GM10266 (cell line): ENCODE measurements at regions not wholly inside any gene's neighbourhood (a gene's known extent, or its start where the extent isn't known, plus 50 kb on each side); places are given as distances from the start of the nearest gene placed in this dataset.
A peak's percentile ranks its signal among the peaks of the same experiment; 100 is the strongest.

ENCODE experiments used
- DNase-seq: peaks from one replicate; pipeline ENCODE4 v3.0.0; 2012; ENCODE audit errors: extremely low spot score
- TF ChIP-seq, protein P1 (sequence below): IDR thresholded peaks from 2 replicates; pipeline ENCODE4 v1.5.1; 2012; ENCODE audit warnings: mild to moderate bottlenecking, low read depth; ENCODE audit not compliant: control insufficient read depth, insufficient read depth; ENCODE audit errors: missing control alignments

DNA sequence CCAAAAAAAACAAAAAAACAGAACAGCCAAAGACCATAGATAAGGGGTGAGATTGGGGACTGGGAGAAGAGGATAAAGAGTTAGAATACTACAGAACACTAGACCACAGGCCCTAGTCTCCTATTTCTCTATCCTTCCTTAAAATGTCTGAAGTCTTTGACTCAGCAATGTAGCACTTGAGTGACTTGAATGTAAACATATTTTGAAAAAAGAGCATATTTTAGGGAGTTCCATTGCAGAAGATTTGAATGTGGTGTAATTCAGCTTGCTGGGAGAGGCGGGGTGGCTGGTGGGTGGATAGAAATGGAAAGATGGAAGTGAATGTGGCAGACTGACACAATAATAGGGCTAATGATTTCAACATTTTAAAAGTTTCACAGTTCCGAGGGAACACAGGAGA is 144.9 kb downstream of the CHIC2 start:
- TF ChIP-seq, protein P1, sequence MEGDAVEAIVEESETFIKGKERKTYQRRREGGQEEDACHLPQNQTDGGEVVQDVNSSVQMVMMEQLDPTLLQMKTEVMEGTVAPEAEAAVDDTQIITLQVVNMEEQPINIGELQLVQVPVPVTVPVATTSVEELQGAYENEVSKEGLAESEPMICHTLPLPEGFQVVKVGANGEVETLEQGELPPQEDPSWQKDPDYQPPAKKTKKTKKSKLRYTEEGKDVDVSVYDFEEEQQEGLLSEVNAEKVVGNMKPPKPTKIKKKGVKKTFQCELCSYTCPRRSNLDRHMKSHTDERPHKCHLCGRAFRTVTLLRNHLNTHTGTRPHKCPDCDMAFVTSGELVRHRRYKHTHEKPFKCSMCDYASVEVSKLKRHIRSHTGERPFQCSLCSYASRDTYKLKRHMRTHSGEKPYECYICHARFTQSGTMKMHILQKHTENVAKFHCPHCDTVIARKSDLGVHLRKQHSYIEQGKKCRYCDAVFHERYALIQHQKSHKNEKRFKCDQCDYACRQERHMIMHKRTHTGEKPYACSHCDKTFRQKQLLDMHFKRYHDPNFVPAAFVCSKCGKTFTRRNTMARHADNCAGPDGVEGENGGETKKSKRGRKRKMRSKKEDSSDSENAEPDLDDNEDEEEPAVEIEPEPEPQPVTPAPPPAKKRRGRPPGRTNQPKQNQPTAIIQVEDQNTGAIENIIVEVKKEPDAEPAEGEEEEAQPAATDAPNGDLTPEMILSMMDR: no peak
- DNase-seq: no peak

DNA sequence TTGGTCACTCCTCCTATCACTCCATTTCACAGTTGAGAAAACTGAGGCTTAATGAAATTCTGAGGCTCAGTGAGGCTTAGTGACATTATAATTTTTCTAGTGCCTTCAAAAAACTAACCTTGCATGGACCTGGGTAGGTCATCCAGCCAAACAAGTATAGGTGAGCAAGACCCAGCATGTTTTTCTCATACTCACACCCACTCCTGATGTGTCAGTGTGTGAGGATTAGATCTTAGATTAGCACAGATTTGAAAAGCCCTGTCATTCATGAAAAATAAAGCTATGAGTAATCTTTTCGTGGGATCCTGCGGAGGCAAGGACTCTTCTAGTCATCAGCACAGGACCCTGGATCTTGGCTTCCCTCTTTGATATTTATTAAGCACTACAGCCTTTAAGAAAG is 146.7 kb downstream of the CHIC2 start:
- DNase-seq: no peak
- TF ChIP-seq, protein P1: no peak

DNA sequence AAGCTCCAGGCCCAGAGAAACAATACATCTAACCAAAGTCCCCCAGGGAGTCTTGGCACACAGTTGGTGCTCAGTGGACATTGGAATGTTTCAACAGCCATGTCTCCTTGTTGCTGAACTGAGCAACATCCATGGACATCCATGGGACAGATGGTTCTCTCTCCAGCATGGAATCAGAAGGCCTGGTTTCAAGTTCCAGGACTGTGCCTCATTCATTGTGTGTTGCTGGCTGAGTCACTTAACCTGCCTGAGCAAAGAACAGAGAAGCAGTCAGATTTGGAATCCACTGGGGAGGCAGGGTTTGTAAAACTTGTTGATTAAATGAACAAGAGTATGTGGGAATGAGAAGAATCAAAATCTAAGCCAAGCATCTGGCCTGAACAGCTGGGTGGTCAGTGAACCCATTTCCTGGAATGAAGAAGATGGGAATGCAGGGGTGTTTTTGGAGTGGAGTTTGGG is 147.9 kb downstream of the CHIC2 start:
- DNase-seq: no peak
- TF ChIP-seq, protein P1: no peak

DNA sequence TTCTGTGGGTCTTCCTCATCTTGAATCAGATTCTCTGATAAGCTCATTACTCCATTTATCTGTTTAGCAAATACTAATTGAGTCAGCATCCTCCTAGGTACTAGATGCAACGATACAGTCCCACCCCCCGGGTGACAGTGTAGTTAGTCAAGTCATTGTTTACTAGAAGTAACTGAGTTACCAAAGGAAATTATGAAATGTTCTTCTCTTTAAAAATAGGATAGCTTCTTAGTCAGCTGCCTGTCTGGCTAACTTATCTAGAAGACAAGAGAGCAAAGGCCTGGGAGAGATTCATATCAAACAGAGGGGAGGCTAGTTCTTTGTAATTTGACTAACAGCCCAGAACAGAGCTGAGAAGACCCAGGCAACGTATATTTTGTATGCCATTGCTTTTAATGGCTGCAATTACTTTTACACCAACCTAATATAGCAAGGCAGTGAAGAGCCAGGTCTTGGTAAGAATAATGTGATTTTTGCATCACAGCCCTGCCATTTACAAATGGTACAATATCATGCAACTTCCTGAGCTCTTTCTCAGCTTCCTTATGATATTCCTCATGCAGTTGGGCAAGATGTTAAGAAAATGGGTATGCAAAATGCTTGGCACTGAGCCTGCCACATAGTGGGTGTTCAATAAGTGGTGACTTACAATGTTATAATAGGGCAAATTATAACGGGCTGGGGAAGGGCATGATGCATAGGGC is 149.9 kb downstream of the CHIC2 start:
- TF ChIP-seq, protein P1: no peak
- no peak for DNase-seq

DNA sequence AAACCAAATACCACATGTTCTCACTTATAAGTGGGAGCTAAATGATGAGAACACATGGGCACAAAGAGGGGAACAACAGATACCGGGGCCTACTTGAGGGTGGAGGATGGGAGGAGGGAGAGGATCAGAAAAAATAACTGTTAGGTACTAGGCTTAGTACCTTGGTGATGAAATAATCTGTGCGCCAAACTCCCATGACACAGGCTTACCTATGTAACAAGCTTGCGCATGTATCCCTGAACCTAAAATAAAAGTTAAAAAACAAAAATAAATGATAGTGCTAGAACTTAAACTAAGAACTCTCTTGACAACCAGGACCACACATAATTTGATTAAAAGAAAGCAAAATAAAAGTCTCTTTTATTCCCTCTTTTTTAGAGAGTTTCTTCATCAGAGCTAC is 150.6 kb downstream of the CHIC2 start:
- TF ChIP-seq, protein P1: no peak
- no peak for DNase-seq

DNA sequence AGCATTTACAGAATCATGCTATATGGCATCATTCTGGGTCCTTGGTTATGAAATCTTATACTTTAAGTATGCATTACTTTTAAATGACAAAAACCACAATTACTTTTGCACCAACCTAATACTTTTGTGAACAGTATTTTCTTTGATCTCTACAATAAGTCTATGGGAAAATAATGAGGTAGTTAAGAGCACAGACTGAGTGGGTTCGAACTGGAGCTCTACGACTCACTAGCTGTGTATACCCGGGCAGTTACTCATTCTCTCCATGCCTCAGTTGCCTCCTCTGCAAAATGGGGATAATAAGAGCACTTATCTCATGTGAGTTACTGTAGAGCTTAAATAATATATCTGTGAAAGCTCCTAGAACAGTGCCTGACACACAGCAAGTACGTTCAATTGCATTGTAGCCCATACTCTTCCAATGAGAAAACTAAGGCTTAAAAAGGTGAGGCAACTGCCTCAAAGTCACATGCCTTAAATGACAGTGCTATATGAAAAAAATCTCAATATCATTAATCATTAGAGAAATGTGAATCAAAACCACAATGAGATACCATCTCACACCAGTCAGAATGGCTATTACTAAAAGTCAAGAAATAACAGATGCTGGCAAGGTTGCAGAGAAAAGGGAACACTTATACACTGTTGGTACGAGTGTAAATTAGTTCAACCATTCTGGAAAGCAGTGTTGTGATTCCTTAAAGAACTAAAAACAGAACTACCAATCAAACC is 151.5 kb downstream of the CHIC2 start:
- TF ChIP-seq, protein P1: no peak
- no peak for DNase-seq

DNA sequence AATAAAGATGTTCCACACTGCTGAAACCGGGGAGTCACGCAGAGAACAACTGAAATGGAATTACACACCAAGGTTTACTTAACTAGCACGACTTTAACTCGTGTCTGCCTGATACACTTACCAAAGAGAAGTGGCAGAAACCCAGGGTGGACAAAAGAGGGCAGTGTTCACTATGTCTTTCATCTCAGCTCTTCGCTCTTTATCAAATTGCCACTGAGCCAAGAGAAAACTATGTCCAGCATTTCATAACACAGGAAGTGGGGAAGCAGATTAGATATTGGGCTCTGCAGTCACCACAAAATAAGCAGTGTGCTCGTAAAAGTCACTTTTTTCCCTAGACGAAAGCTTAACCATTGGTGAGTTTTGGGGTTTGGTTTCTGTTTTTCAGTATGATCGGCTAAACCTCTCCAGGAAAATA is 155.7 kb downstream of the CHIC2 start:
- TF ChIP-seq, protein P1: peak; percentile 50
- peak; percentile 51 for DNase-seq
